Endothelial cell of umbilical vein (primary cell): ENCODE measurements at regions not wholly inside any gene's neighbourhood (a gene's known extent, or its start where the extent isn't known, plus 50 kb on each side); places are given as distances from the start of the nearest gene placed in this dataset.

Experiments
- BruUV-seq: library from RNA; stranded (reverse); fragments of 400-500 nt; replicated peaks from 2 replicates; lab custom pipeline; 2021; lab: Mats Ljungman, UMichigan
- CTCF ChIA-PET: fragments of 300-600, 350-600 bp; sonication (Branson Sonifier 250); formaldehyde crosslinking; loops from one replicate; lab custom pipeline; 2021; ENCODE audit warnings: antibody characterized with exemption, inconsistent platforms; lab: Charles Lee
- POLR2A ChIA-PET: fragments of 300-600, 350-600 bp; sonication (Branson Sonifier 250); formaldehyde crosslinking; loops from one replicate; lab custom pipeline; 2021; ENCODE audit warnings: antibody characterized with exemption, inconsistent platforms; lab: Charles Lee
- DNase-seq: peaks from one replicate; pipeline ENCODE4 v3.0.0-alpha.2; 2011; ENCODE audit warnings: low read depth, low spot score
- FAIRE-seq: peaks from 2 replicates; lab custom pipeline; 2011; peaks lifted over from hg19 to GRCh38; lab: Jason Lieb, UNC
- H2AFZ ChIP-seq: 2 replicates; pipeline ENCODE4 v1.6.0; 2012; ENCODE audit warnings: low read depth, low read length, control low read depth, inconsistent platforms
- H3K27ac ChIP-seq: 2 replicates; pipeline ENCODE4 v1.5.1; 2011; ENCODE audit warnings: low read depth, mild to moderate bottlenecking, control low read depth, low read length, moderate library complexity; ENCODE audit not compliant: insufficient read depth
- H3K27me3 ChIP-seq, 2 experiments: 2 replicates each; pipeline versions ENCODE4 v1.6.0 to v1.6.1; 2011; ENCODE audit warnings: low read length in 2 of 2, mixed read lengths in 1 of 2; ENCODE audit not compliant: control insufficient read depth in 2 of 2, insufficient read depth in 2 of 2
- H3K36me3 ChIP-seq, 2 experiments: 2 replicates in 1 of 2; 3 replicates in 1 of 2; pipeline ENCODE4 v1.5.1; 2011; ENCODE audit warnings: low read length in 2 of 2, mild to moderate bottlenecking in 1 of 2, moderate library complexity in 1 of 2; ENCODE audit not compliant: control insufficient read depth in 2 of 2, insufficient read depth in 2 of 2; ENCODE audit errors: extremely low read depth in 1 of 2
- H3K4me1 ChIP-seq: 3 replicates; pipeline ENCODE4 v1.5.1; 2011; ENCODE audit warnings: mild to moderate bottlenecking, low read length; ENCODE audit not compliant: control insufficient read depth, insufficient read depth; ENCODE audit errors: extremely low read depth
- H3K4me2 ChIP-seq: 2 replicates; pipeline ENCODE4 v1.6.1; 2011; ENCODE audit warnings: low read length, control low read depth, mixed read lengths; ENCODE audit not compliant: insufficient read depth
- H3K4me3 ChIP-seq, 3 experiments: fragments of 200-600 bp in 1 of 3; sonication (generic), shearing (Covaris generic) in 1 of 3; replicated peaks in 1 of 3; 2 replicates each; pipeline ENCODE4 v1.5.1; 2011 to 2016; ENCODE audit warnings: control low read depth in 3 of 3, low read length in 3 of 3, mild to moderate bottlenecking in 2 of 3, inconsistent platforms in 1 of 3, low read depth in 1 of 3, moderate library complexity in 1 of 3; ENCODE audit not compliant: insufficient read depth in 1 of 3
- H3K79me2 ChIP-seq: 2 replicates; pipeline ENCODE4 v1.6.0; 2012; ENCODE audit warnings: low read length, inconsistent platforms; ENCODE audit not compliant: control insufficient read depth, insufficient read depth
- H3K9ac ChIP-seq: replicated peaks from 2 replicates; pipeline ENCODE3; 2011; ENCODE audit warnings: low read length, control low read depth; ENCODE audit not compliant: insufficient read depth; ENCODE audit errors: extremely low read depth
- H3K9me1 ChIP-seq: replicated peaks from 3 replicates; pipeline ENCODE4 v1.6.0; 2011; ENCODE audit warnings: mild to moderate bottlenecking, low read length; ENCODE audit not compliant: control insufficient read depth, insufficient read depth; ENCODE audit errors: extremely low read depth
- H3K9me3 ChIP-seq: replicated peaks from 2 replicates; pipeline ENCODE4 v1.5.1; 2012; ENCODE audit warnings: low read length, inconsistent platforms; ENCODE audit not compliant: control insufficient read depth, insufficient read depth
- H4K20me1 ChIP-seq: replicated peaks from 2 replicates; pipeline ENCODE3; 2011; ENCODE audit warnings: mild to moderate bottlenecking, low read length; ENCODE audit not compliant: control insufficient read depth, insufficient read depth; ENCODE audit errors: extremely low read depth
- CTCF ChIP-seq, 2 donors: IDR thresholded peaks; 1 replicate in 1 of 2; 2 replicates in 1 of 2; pipeline ENCODE4 v1.5.1; 2011; ENCODE audit warnings: low read length in 2 of 2, mild to moderate bottlenecking in 2 of 2, moderate library complexity in 2 of 2, control low read depth in 1 of 2, inconsistent platforms in 1 of 2, low read depth in 1 of 2; ENCODE audit not compliant: insufficient read depth in 1 of 2; ENCODE audit errors: extremely low read depth in 1 of 2
- EZH2 ChIP-seq: IDR thresholded peaks from 2 replicates; pipeline ENCODE4 v1.6.1; 2012; ENCODE audit warnings: borderline replicate concordance, low read depth, mild to moderate bottlenecking, moderate library complexity, low read length, inconsistent platforms; ENCODE audit not compliant: severe bottlenecking
- FOS ChIP-seq: IDR thresholded peaks from 2 replicates; pipeline ENCODE4 v1.6.1; 2011; ENCODE audit warnings: mild to moderate bottlenecking, low read length, moderate library complexity, borderline replicate concordance; ENCODE audit not compliant: insufficient read depth
- GATA2 ChIP-seq: IDR thresholded peaks from 2 replicates; pipeline ENCODE4 v1.7.0; 2011; ENCODE audit warnings: low read depth, mild to moderate bottlenecking, moderate library complexity, mixed read lengths, low read length; ENCODE audit not compliant: insufficient read length, insufficient read depth
- JUN ChIP-seq: IDR thresholded peaks from 2 replicates; pipeline ENCODE4 v1.6.1; 2011; ENCODE audit warnings: borderline replicate concordance, low read depth; ENCODE audit not compliant: insufficient read length, insufficient read depth
- MYC ChIP-seq: IDR thresholded peaks from one replicate; pipeline ENCODE4 v1.6.1; 2011; ENCODE audit warnings: mild to moderate bottlenecking, low read depth, low read length
- POLR2A ChIP-seq: IDR thresholded peaks from 2 replicates; pipeline ENCODE4 v1.6.1; 2012; ENCODE audit warnings: low read depth, mild to moderate bottlenecking, control low read depth, low read length
- POLR2AphosphoS5 ChIP-seq: IDR thresholded peaks from 2 replicates; pipeline ENCODE4 v1.6.1; 2012; ENCODE audit warnings: low read depth, mild to moderate bottlenecking, control low read depth, low read length, moderate library complexity; ENCODE audit not compliant: insufficient read depth
- dilution Hi-C: fragments of 300-500 bp; cut with MboI; formaldehyde crosslinking; loops from one replicate; pipeline ENCODE4 v1.15.0; 2019; ENCODE audit warnings: low sequenced_read_pairs; ENCODE audit not compliant: extremely low pct_ligation_motif_present
- intact Hi-C: fragments of 100-400 bp; cut with micrococcal nuclease; formaldehyde crosslinking; loops from one replicate; pipeline ENCODE4 v1.10.0; 2022
- TF ChIP-seq, protein P1 (sequence below): IDR thresholded peaks from 2 replicates; pipeline ENCODE4 v1.6.1; 2011; ENCODE audit not compliant: insufficient read depth, insufficient read length

DNA sequence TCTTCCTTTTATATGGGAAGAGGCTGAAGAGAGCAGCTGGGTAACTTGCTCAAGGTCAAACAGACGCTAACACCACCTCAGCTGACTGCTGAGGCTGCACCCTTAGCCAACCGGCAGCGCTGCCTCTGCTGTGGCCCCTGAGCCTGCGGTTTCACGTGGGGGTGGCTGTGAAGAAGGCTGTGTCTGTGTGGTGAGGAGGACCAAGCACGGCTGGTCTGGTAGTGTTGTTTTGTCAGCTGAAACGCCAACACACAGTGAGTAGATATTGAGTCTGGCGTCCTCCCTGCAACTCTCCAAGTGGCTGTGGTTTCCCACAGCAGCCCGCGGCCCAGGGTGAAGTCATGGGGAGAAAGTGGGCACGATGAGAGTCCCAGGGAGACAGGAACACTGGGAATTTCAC, 69.6 kb downstream of the THNSL2 start:
- Histone ChIP-seq H3K4me3 (no peak overlapping the region), H3K27me3 (no peaks in the 10 kb centered on the region), H4K20me1 (no peaks in the 10 kb centered on the region), H2AFZ (no peak overlapping the region), H3K4me2 (no peak overlapping the region), H3K36me3 (no peaks in the 10 kb centered on the region), H3K27ac (no peak overlapping the region), H3K4me1 (no peaks in the 10 kb centered on the region), H3K9me3 (no peaks in the 10 kb centered on the region), H3K79me2 (no peaks in the 10 kb centered on the region), H3K9me1 (no peaks in the 10 kb centered on the region), H3K9ac (no peak overlapping the region)
- DNase-seq = no peak
- dilution Hi-C loops (no loop called here), intact Hi-C loops (no loop called here)
- CTCF ChIA-PET = no interaction called here
- POLR2A ChIA-PET = no interaction called here
- FAIRE-seq = no peak
- no TSS peak for BruUV-seq
- TF ChIP-seq MYC = no peak
- no peak for TF ChIP-seq JUN
- no peak for TF ChIP-seq EZH2
- TF ChIP-seq POLR2AphosphoS5 = no peak
- TF ChIP-seq POLR2A = no peak
- TF ChIP-seq FOS = no peak
- TF ChIP-seq, protein P1, sequence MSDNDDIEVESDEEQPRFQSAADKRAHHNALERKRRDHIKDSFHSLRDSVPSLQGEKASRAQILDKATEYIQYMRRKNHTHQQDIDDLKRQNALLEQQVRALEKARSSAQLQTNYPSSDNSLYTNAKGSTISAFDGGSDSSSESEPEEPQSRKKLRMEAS = no peak
- TF ChIP-seq CTCF (IDR thresholded peaks at IDR 0.05; ENCODE audit: extremely low read depth in 1 of 2, insufficient read depth in 1 of 2, low read depth in 1 of 2, low read length in 2 of 2) = no peak
- no peak for TF ChIP-seq GATA2
